ENCODE measurements at regions not wholly inside any gene's neighbourhood (a gene's known extent, or its start where the extent isn't known, plus 50 kb on each side); places are given as distances from the start of the nearest gene placed in this dataset.

DNA sequence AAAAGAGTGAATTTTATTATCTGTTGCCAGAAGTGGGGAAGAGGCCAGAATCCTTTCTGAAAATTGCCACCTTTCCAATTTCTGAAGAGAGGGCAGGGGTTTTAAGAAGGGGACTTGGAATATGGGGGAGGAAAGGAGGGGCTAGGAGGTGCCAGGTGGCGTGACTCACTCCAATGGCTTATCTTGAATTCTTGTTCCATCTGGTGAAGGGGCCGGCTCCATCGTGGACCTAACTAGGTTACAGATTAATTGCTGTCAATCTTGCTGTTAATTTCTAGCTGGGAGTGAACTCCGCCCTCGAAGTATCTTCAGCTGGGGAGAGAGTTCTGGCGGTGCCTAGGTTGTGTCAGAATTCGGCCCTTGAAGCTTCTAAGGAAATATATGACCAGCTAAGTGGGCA, 138.7 kb downstream of the YTHDC2 start:
- Histone ChIP-seq H4K20me1 (replicated peaks; ENCODE audit: control insufficient read depth, insufficient read depth, low read length) (no peaks in the 10 kb centered on the region), H3K4me1 (replicated peaks in 1 of 2; ENCODE audit: control insufficient read depth in 2 of 2, insufficient read depth in 2 of 2, low read length in 2 of 2) (no peaks in the 10 kb centered on the region), H3K79me2 (ENCODE audit: control insufficient read depth, insufficient read depth, low read length) (no peaks in the 10 kb centered on the region), H2AFZ (ENCODE audit: low read depth, low read length) (no peak overlapping the region), H3K27ac (ENCODE audit: extremely low read depth, low read depth, low read length) (no peak overlapping the region), H3K4me3 (no peak overlapping the region), H3K9ac (ENCODE audit: insufficient read depth in 1 of 2, low read depth in 2 of 2, low read length in 2 of 2) (no peak overlapping the region), H3K9me1 (ENCODE audit: control insufficient read depth, insufficient read depth, low read length) (no peaks in the 10 kb centered on the region), H3K27me3 (ENCODE audit: control insufficient read depth in 2 of 2, insufficient read depth in 2 of 2, low read length in 2 of 2) (no peaks in the 10 kb centered on the region), H3K4me2 (ENCODE audit: insufficient read depth, low read length) (no peak overlapping the region), H3K36me3 (ENCODE audit: control insufficient read depth, insufficient read depth, low read length) (no peaks in the 10 kb centered on the region), H3K9me3 (replicated peaks; ENCODE audit: control insufficient read depth, insufficient read depth, low read depth, low read length) (no peaks in the 10 kb centered on the region)
- in situ Hi-C loops (cut with MboI) = loop anchor here (25.0 kb wide), 1 partner anchor 1135 kb away; no protein-coding TSS in a partner anchor
- peak; percentile 63 for ATAC-seq
- peak in 2 of 4 experiments; percentile 23 to 24 for DNase-seq (ENCODE audit: extremely low read depth in 1 of 4, low spot score in 3 of 4)
- ChIA-PET CTCF (ENCODE audit: low intra/inter-chr PET ratio) (no interaction called here), POLR2A (interaction anchor here (0.7 to 1.1 kb wide), 3 partner anchors 10 to 34 kb away, joined by 3 read pairs; no protein-coding TSS in a partner anchor)
- BruUV-seq (replicated peaks) = no TSS peak
- intact Hi-C loops (cut with micrococcal nuclease) = no loop called here
- WGBS (ENCODE audit: insufficient coverage, low coverage, missing lambda C conversion rate) = 3% methylated on average over 7 of the region's 7 CpGs
- FAIRE-seq = no peak
- TF ChIP-seq ZNF23 (CRISPR knock-in tag; IDR thresholded peaks at IDR 0.05) = no peak
- 0 out of 2 replicates have a peak, but pooled peaks have one; percentile 24 for TF ChIP-seq DPF2 (IDR thresholded peaks at IDR 0.05)
- TF ChIP-seq RBM34 (IDR thresholded peaks at IDR 0.05; ENCODE audit: borderline replicate concordance, insufficient read depth, low read length) = no peak
- TF ChIP-seq ELF2 (CRISPR knock-in tag; IDR thresholded peaks at IDR 0.05) = no peak
- TF ChIP-seq STAT5B (CRISPR knock-in tag; IDR thresholded peaks at IDR 0.05) = no peak
- TF ChIP-seq, protein P1, sequence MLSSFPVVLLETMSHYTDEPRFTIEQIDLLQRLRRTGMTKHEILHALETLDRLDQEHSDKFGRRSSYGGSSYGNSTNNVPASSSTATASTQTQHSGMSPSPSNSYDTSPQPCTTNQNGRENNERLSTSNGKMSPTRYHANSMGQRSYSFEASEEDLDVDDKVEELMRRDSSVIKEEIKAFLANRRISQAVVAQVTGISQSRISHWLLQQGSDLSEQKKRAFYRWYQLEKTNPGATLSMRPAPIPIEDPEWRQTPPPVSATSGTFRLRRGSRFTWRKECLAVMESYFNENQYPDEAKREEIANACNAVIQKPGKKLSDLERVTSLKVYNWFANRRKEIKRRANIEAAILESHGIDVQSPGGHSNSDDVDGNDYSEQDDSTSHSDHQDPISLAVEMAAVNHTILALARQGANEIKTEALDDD (IDR thresholded peaks at IDR 0.05) = peak; percentile 50; the same call in 1 of the 2 replicates
- no peak for TF ChIP-seq ZNF282 (CRISPR knock-in tag; IDR thresholded peaks at IDR 0.05)
- TF ChIP-seq, protein P2, sequence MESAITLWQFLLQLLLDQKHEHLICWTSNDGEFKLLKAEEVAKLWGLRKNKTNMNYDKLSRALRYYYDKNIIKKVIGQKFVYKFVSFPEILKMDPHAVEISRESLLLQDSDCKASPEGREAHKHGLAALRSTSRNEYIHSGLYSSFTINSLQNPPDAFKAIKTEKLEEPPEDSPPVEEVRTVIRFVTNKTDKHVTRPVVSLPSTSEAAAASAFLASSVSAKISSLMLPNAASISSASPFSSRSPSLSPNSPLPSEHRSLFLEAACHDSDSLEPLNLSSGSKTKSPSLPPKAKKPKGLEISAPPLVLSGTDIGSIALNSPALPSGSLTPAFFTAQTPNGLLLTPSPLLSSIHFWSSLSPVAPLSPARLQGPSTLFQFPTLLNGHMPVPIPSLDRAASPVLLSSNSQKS (CRISPR knock-in tag; IDR thresholded peaks at IDR 0.05) = no peak
- peak; percentile 59; the same call in 1 of the 2 replicates for TF ChIP-seq ARID1B (IDR thresholded peaks at IDR 0.05)
- TF ChIP-seq CBFA2T3 (IDR thresholded peaks at IDR 0.05) = peak; percentile 67
- TF ChIP-seq, protein P3, sequence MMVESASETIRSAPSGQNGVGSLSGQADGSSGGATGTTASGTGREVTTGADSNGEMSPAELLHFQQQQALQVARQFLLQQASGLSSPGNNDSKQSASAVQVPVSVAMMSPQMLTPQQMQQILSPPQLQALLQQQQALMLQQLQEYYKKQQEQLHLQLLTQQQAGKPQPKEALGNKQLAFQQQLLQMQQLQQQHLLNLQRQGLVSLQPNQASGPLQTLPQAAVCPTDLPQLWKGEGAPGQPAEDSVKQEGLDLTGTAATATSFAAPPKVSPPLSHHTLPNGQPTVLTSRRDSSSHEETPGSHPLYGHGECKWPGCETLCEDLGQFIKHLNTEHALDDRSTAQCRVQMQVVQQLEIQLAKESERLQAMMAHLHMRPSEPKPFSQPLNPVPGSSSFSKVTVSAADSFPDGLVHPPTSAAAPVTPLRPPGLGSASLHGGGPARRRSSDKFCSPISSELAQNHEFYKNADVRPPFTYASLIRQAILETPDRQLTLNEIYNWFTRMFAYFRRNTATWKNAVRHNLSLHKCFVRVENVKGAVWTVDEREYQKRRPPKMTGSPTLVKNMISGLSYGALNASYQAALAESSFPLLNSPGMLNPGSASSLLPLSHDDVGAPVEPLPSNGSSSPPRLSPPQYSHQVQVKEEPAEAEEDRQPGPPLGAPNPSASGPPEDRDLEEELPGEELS (CRISPR knock-in tag; IDR thresholded peaks at IDR 0.05; ENCODE audit: borderline replicate concordance) = no peak
- no peak for TF ChIP-seq HCFC1 (IDR thresholded peaks at IDR 0.05; ENCODE audit: low read depth, low read length)
- TF ChIP-seq, protein P4, sequence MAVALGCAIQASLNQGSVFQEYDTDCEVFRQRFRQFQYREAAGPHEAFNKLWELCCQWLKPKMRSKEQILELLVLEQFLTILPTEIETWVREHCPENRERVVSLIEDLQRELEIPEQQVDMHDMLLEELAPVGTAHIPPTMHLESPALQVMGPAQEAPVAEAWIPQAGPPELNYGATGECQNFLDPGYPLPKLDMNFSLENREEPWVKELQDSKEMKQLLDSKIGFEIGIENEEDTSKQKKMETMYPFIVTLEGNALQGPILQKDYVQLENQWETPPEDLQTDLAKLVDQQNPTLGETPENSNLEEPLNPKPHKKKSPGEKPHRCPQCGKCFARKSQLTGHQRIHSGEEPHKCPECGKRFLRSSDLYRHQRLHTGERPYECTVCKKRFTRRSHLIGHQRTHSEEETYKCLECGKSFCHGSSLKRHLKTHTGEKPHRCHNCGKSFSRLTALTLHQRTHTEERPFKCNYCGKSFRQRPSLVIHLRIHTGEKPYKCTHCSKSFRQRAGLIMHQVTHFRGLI (CRISPR knock-in tag; IDR thresholded peaks at IDR 0.05) = no peak
- TF ChIP-seq, protein P5, sequence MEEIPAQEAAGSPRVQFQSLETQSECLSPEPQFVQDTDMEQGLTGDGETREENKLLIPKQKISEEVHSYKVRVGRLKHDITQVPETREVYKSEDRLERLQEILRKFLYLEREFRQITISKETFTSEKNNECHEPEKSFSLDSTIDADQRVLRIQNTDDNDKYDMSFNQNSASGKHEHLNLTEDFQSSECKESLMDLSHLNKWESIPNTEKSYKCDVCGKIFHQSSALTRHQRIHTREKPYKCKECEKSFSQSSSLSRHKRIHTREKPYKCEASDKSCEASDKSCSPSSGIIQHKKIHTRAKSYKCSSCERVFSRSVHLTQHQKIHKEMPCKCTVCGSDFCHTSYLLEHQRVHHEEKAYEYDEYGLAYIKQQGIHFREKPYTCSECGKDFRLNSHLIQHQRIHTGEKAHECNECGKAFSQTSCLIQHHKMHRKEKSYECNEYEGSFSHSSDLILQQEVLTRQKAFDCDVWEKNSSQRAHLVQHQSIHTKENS (CRISPR knock-in tag; IDR thresholded peaks at IDR 0.05) = no peak
- TF ChIP-seq KAT8 (IDR thresholded peaks at IDR 0.05; ENCODE audit: low read depth) = no peak
- TF ChIP-seq CXXC5 (CRISPR knock-in tag; IDR thresholded peaks at IDR 0.05) = no peak
